Neural progenitor cell (in vitro differentiated cells): ENCODE measurements at regions not wholly inside any gene's neighbourhood (a gene's known extent, or its start where the extent isn't known, plus 50 kb on each side); places are given as distances from the start of the nearest gene placed in this dataset.

Source experiments
- DNase-seq: peaks from one replicate; pipeline ENCODE4 v3.0.0-alpha.2; 2016; ENCODE audit warnings: low spot score
- H2AFZ ChIP-seq: fragments of 200-600 bp; sonication (generic); replicated peaks from 2 replicates; pipeline ENCODE4 v1.6.1; 2016; ENCODE audit warnings: antibody characterized with exemption
- H3F3A ChIP-seq: fragments of 200-600 bp; sonication (generic); 2 replicates; pipeline ENCODE4 v1.6.1; 2016; ENCODE audit warnings: antibody characterized with exemption, low read depth
- H3K27ac ChIP-seq: fragments of 200-600 bp; sonication (generic); 2 replicates; pipeline ENCODE4 v1.5.1; 2016; ENCODE audit warnings: mild to moderate bottlenecking
- H3K27me3 ChIP-seq: fragments of 200-600 bp; sonication (generic); 2 replicates; pipeline ENCODE4 v1.6.1; 2016; ENCODE audit warnings: mild to moderate bottlenecking, moderate library complexity
- H3K36me3 ChIP-seq: fragments of 200-600 bp; sonication (generic); 2 replicates; pipeline ENCODE4 v1.5.1; 2016
- H3K4me1 ChIP-seq: fragments of 200-600 bp; sonication (generic); 2 replicates; pipeline ENCODE4 v1.6.1; 2016; ENCODE audit warnings: mixed run types
- H3K4me2 ChIP-seq: fragments of 200-600 bp; sonication (generic); 2 replicates; pipeline ENCODE4 v1.6.1; 2016
- H3K4me3 ChIP-seq: fragments of 200-600 bp; sonication (generic); 2 replicates; pipeline ENCODE4 v1.5.1; 2016
- H3K79me2 ChIP-seq: fragments of 200-600 bp; sonication (generic); 2 replicates; pipeline ENCODE4 v1.6.1; 2016; ENCODE audit warnings: low read depth
- H3K9ac ChIP-seq: fragments of 200-600 bp; sonication (generic); 2 replicates; pipeline ENCODE4 v1.6.1; 2016
- H3K9me3 ChIP-seq: fragments of 200-600 bp; sonication (generic); 2 replicates; pipeline ENCODE4 v1.5.1; 2016; ENCODE audit warnings: low read depth
- H4K20me1 ChIP-seq: fragments of 200-600 bp; sonication (generic); 2 replicates; pipeline ENCODE4 v1.6.1; 2016; ENCODE audit warnings: low read depth
- H3K27ac Mint-ChIP-seq: 3 replicates; pipeline ENCODE4 v1.8.0; 2021; ENCODE audit warnings: mixed read lengths
- H3K27me3 Mint-ChIP-seq: 2 replicates; pipeline ENCODE4 v1.8.0; 2022; ENCODE audit warnings: low read depth, mild to moderate bottlenecking, inconsistent platforms, moderate library complexity, mixed read lengths; ENCODE audit not compliant: insufficient read depth
- H3K36me3 Mint-ChIP-seq: 3 replicates; pipeline ENCODE4 v1.8.0; 2021; ENCODE audit warnings: mixed read lengths
- H3K4me1 Mint-ChIP-seq: 3 replicates; pipeline ENCODE4 v1.8.0; 2021; ENCODE audit warnings: mixed read lengths
- H3K4me3 Mint-ChIP-seq: 3 replicates; pipeline ENCODE4 v1.8.0; 2021; ENCODE audit warnings: mild to moderate bottlenecking, moderate library complexity, mixed read lengths
- H3K9me3 Mint-ChIP-seq: 3 replicates; pipeline ENCODE4 v1.8.0; 2020; ENCODE audit warnings: mixed read lengths
- EZH2 ChIP-seq: fragments of 200-600 bp; sonication (generic); IDR thresholded peaks from 2 replicates; pipeline ENCODE4 v1.6.1; 2017; ENCODE audit warnings: antibody characterized with exemption, mild to moderate bottlenecking, moderate library complexity
- EZH2phosphoT487 ChIP-seq: fragments of 200-600 bp; sonication (generic); IDR thresholded peaks from 2 replicates; pipeline ENCODE4 v1.6.1; 2017; ENCODE audit warnings: antibody characterized with exemption
- TF ChIP-seq, protein P1 (sequence below): fragments of 200-600 bp; sonication (generic); IDR thresholded peaks from 2 replicates; pipeline ENCODE4 v1.5.1; 2017; ENCODE audit warnings: antibody characterized with exemption, mild to moderate bottlenecking

GRCh38 chr16:5315914-5316313 lies 218.3 kb upstream of the EEF2KMT start:
- no peak for TF ChIP-seq EZH2phosphoT487
- TF ChIP-seq, protein P1, sequence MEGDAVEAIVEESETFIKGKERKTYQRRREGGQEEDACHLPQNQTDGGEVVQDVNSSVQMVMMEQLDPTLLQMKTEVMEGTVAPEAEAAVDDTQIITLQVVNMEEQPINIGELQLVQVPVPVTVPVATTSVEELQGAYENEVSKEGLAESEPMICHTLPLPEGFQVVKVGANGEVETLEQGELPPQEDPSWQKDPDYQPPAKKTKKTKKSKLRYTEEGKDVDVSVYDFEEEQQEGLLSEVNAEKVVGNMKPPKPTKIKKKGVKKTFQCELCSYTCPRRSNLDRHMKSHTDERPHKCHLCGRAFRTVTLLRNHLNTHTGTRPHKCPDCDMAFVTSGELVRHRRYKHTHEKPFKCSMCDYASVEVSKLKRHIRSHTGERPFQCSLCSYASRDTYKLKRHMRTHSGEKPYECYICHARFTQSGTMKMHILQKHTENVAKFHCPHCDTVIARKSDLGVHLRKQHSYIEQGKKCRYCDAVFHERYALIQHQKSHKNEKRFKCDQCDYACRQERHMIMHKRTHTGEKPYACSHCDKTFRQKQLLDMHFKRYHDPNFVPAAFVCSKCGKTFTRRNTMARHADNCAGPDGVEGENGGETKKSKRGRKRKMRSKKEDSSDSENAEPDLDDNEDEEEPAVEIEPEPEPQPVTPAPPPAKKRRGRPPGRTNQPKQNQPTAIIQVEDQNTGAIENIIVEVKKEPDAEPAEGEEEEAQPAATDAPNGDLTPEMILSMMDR, result no peak
- TF ChIP-seq EZH2, result no peak
- no peaks in the 10 kb centered on the region for H3K36me3 Mint-ChIP-seq
- Histone ChIP-seq H3K36me3 (no peaks in the 10 kb centered on the region), H3K9me3 (no peaks in the 10 kb centered on the region), H3K27me3 (no peaks in the 10 kb centered on the region), H3K4me1 (no peaks in the 10 kb centered on the region), H3K79me2 (no peaks in the 10 kb centered on the region), H4K20me1 (no peaks in the 10 kb centered on the region), H3K4me3 (no peak overlapping the region), H3F3A (no peaks in the 10 kb centered on the region), H3K4me2 (no peak overlapping the region), H2AFZ (no peak overlapping the region), H3K27ac (no peak overlapping the region), H3K9ac (no peak overlapping the region)
- peaks cover 8% of the 10 kb centered on the region for H3K27me3 Mint-ChIP-seq
- no peaks in the 10 kb centered on the region for H3K9me3 Mint-ChIP-seq
- H3K4me1 Mint-ChIP-seq, result no peaks in the 10 kb centered on the region
- DNase-seq, result no peak
- H3K27ac Mint-ChIP-seq, result no peak overlapping the region
- no peak overlapping the region for H3K4me3 Mint-ChIP-seq

GRCh38 chr16:5314377-5314776 lies 216.8 kb upstream of the EEF2KMT start:
- H3K4me3 Mint-ChIP-seq, result no peak overlapping the region

GRCh38 chr16:5309946-5310611 lies 212.5 kb upstream of the EEF2KMT start:
- no peaks in the 10 kb centered on the region for H3K36me3 Mint-ChIP-seq
- Histone ChIP-seq H3K4me2 (no peak overlapping the region), H3F3A (no peaks in the 10 kb centered on the region), H2AFZ (no peak overlapping the region), H3K27me3 (no peaks in the 10 kb centered on the region), H4K20me1 (no peaks in the 10 kb centered on the region), H3K27ac (no peak overlapping the region), H3K4me3 (no peak overlapping the region), H3K36me3 (no peaks in the 10 kb centered on the region), H3K9ac (no peak overlapping the region), H3K4me1 (no peaks in the 10 kb centered on the region), H3K79me2 (no peaks in the 10 kb centered on the region), H3K9me3 (no peaks in the 10 kb centered on the region)
- no peaks in the 10 kb centered on the region for H3K4me1 Mint-ChIP-seq
- H3K9me3 Mint-ChIP-seq, result no peaks in the 10 kb centered on the region
- H3K27me3 Mint-ChIP-seq, result peaks cover 7% of the 10 kb centered on the region
- TF ChIP-seq EZH2phosphoT487, result no peak
- TF ChIP-seq, protein P1, result no peak
- no peak for TF ChIP-seq EZH2
- no peak overlapping the region for H3K27ac Mint-ChIP-seq
- no peak overlapping the region for H3K4me3 Mint-ChIP-seq
- no peak for DNase-seq

More at GRCh38 chr16:5314377-5314776, 216.8 kb upstream of the EEF2KMT start:
- Mint-ChIP-seq H3K4me1 (no peaks in the 10 kb centered on the region), H3K27me3 (peaks cover 5% of the 10 kb centered on the region), H3K9me3 (no peaks in the 10 kb centered on the region), H3K36me3 (no peaks in the 10 kb centered on the region), H3K27ac (no peak overlapping the region)
- Histone ChIP-seq H4K20me1 (no peaks in the 10 kb centered on the region), H3K27me3 (no peaks in the 10 kb centered on the region), H3F3A (no peaks in the 10 kb centered on the region), H3K4me1 (no peaks in the 10 kb centered on the region), H3K79me2 (no peaks in the 10 kb centered on the region), H3K4me3 (no peak overlapping the region), H3K9me3 (no peaks in the 10 kb centered on the region), H3K27ac (no peak overlapping the region), H3K4me2 (no peak overlapping the region), H3K36me3 (no peaks in the 10 kb centered on the region), H2AFZ (no peak overlapping the region), H3K9ac (no peak overlapping the region)
- TF ChIP-seq, protein P1, result no peak
- TF ChIP-seq EZH2phosphoT487 (no peak), EZH2 (no peak)
- no peak for DNase-seq
